ENCODE measurements at regions not wholly inside any gene's neighbourhood (a gene's known extent, or its start where the extent isn't known, plus 50 kb on each side); places are given as distances from the start of the nearest gene placed in this dataset.

DNA sequence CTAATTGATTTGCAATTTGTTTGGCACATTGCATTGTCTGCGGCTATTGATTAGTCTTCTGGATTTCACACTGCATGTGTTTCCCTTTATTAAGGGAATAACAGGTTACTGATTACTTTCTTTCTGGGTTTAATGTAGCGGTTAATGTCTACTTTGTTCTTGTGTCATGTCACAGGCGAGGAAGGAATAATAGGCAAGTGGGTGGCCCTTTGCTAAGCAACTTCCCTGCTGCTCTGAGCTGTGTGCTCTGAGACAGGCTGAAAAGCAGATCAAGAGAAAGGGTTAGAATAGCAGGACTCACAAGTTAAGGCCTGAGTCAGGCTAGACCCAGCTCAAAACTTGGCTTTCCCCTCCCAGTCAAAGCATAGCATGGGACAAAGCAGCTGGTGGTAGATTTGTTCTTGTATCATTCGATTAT, 77.2 kb downstream of the NKX2-1 start:
- TF ChIP-seq, protein P1, sequence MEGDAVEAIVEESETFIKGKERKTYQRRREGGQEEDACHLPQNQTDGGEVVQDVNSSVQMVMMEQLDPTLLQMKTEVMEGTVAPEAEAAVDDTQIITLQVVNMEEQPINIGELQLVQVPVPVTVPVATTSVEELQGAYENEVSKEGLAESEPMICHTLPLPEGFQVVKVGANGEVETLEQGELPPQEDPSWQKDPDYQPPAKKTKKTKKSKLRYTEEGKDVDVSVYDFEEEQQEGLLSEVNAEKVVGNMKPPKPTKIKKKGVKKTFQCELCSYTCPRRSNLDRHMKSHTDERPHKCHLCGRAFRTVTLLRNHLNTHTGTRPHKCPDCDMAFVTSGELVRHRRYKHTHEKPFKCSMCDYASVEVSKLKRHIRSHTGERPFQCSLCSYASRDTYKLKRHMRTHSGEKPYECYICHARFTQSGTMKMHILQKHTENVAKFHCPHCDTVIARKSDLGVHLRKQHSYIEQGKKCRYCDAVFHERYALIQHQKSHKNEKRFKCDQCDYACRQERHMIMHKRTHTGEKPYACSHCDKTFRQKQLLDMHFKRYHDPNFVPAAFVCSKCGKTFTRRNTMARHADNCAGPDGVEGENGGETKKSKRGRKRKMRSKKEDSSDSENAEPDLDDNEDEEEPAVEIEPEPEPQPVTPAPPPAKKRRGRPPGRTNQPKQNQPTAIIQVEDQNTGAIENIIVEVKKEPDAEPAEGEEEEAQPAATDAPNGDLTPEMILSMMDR (IDR thresholded peaks at IDR 0.05; ENCODE audit: poor library complexity, severe bottlenecking), result no peak
- TF ChIP-seq POLR2AphosphoS5 (IDR thresholded peaks at IDR 0.05) (no peak), EP300 (conservative IDR thresholded peaks at IDR 0.05; ENCODE audit: poor library complexity, severe bottlenecking) (no peak), EZH2 (IDR thresholded peaks at IDR 0.05; ENCODE audit: borderline replicate concordance, insufficient read depth, low read length, poor library complexity, severe bottlenecking) (no peak), RAD21 (conservative IDR thresholded peaks at IDR 0.05) (no peak)
